ENCODE measurements at regions not wholly inside any gene's neighbourhood (a gene's known extent, or its start where the extent isn't known, plus 50 kb on each side); places are given as distances from the start of the nearest gene placed in this dataset.
"Not testable (repeated sequence)": the region's sequence is repeated elsewhere in the genome, so short reads cannot be mapped to it uniquely, and the experiment has no call there.

DNA sequence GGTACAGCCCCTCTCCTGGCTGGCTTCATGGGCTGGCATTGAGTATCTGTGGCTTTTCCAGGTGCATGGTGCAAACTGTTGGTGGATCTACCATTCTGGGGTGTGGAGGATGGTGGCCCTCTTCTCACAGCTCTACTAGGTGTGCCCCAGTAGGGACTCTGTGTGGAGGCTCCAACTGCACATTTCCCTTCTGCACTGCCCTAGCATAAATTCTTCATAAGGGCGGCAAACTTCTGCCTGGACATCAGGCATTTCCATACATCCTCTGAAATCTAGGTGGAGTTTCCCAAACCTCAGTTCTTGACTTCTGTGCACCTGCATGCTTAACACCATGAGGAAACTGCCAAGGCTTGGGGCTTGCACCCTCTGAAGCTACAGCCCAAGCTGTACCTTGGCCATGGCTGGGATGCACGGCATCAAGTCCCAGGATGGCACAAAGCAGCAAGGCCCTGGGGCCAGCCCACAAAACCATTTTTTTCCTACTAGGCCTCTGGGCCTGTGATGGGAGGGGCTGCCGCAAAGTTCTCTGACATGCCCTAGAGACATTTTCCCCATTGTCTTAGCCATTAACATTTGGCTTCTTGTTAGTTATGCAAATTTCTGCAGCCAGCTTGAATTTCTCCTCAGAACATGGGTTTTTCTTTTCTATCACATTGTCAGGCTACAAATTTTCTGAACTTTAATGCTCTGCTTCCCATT lies 83.4 kb upstream of the ECI2 start:
- H3K27ac ChIP-seq (ENCODE audit: low read depth, low read length); H3K36me3 ChIP-seq (ENCODE audit: control insufficient read depth, insufficient read depth, low read length); H3K4me1 ChIP-seq (ENCODE audit: control insufficient read depth, insufficient read depth, low read length); H3K4me3 ChIP-seq (ENCODE audit: low read depth, low read length); H3K27me3 ChIP-seq (ENCODE audit: control insufficient read depth, insufficient read depth, low read length); H3K9ac ChIP-seq (ENCODE audit: low read depth, low read length): not testable (repeated sequence)
- peaks cover 11% of the 10 kb centered on the region for H3K9me3 ChIP-seq (ENCODE audit: control insufficient read depth, insufficient read depth, low read length)

DNA sequence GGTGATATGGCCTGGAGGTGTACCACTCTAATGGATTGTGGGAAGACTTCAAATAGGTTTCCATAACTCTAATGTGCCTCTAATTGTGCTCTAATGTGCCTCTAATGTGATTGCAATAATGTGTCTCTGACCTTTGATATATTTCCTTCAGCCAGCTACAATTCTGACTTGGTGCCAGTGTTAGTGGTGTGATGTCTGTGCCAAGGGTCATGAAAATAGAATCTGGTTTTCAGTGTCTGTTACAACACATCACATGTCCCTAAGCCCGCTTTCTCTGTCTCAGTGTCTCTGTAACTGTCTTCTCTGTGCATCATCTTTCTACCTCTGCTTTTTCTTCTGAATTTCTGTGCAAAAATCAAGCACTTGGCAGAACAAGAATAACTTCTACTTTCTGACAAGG lies 77.2 kb upstream of the ECI2 start:
- H3K4me1 ChIP-seq (ENCODE audit: control insufficient read depth, insufficient read depth, low read length): no peaks in the 10 kb centered on the region
- H3K27me3 ChIP-seq (ENCODE audit: control insufficient read depth, insufficient read depth, low read length): no peaks in the 10 kb centered on the region
- H3K4me3 ChIP-seq (ENCODE audit: low read depth, low read length): no peak overlapping the region
- H3K36me3 ChIP-seq (ENCODE audit: control insufficient read depth, insufficient read depth, low read length): no peaks in the 10 kb centered on the region
- peaks cover 21% of the 10 kb centered on the region for H3K9me3 ChIP-seq (ENCODE audit: control insufficient read depth, insufficient read depth, low read length)
- H3K9ac ChIP-seq (ENCODE audit: low read depth, low read length): no peak overlapping the region
- no peak overlapping the region for H3K27ac ChIP-seq (ENCODE audit: low read depth, low read length)

DNA sequence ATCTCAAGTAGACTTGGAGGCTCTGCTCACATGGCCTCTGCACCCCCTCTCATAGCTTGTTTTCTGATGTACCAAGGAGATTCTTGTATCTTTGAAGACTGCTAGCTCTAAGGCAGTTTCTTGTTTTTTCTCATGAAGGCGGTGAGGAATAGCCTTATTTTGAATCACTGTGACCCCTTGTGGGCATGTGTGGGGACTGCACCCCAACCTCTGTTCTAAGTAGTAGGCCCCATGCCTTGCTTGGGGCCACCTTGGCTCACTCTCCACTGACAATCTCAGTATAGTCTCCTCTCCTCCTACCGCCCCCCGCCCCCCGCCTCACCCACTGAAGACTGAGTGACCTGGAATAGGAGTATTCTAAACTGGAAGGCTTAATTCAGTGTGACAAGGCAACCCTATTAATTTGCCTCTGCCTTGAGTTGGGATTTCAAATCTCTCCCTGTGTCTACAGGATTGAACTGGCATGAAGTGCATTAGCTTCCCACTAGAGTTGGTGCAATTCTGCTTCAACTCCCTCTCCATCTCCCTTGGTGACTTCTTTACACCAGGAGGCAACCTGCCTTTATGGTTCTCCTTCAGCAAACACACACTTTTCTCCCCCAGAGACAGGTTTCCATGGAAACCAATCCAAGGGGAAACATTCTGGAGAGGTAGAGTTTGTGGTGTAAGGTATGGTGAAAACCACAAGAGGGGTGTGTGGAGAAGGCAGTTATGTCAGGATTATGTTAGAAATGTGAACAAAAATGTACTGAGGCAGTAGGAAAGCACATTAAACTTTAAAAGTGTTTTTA lies 75.4 kb upstream of the ECI2 start:
- Histone ChIP-seq H3K27ac (ENCODE audit: low read depth, low read length) (no peak overlapping the region), H3K4me3 (ENCODE audit: low read depth, low read length) (no peak overlapping the region), H3K36me3 (ENCODE audit: control insufficient read depth, insufficient read depth, low read length) (no peaks in the 10 kb centered on the region), H3K27me3 (ENCODE audit: control insufficient read depth, insufficient read depth, low read length) (no peaks in the 10 kb centered on the region), H3K9me3 (ENCODE audit: control insufficient read depth, insufficient read depth, low read length) (peaks cover 21% of the 10 kb centered on the region), H3K4me1 (ENCODE audit: control insufficient read depth, insufficient read depth, low read length) (no peaks in the 10 kb centered on the region), H3K9ac (ENCODE audit: low read depth, low read length) (no peak overlapping the region)

DNA sequence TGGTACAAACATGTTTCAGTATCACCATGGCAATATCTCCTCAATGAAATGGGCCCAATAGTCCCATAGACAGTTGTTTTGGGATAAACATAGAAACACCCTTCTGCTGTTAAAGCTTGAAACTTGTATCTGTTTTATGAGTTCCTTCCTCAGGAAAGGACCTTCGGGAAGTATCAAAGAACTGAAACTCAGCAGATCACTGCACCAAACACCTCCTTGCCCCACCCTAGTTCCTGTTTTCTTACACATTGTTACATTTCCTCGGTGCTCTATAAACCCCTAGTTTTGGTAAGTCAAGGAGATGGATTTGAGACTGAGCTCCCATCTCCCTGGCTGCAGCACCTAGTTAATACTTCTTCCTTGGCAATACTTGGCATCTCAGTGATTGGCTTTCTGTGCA lies 73.8 kb upstream of the ECI2 start:
- Histone ChIP-seq H3K36me3 (ENCODE audit: control insufficient read depth, insufficient read depth, low read length) (no peaks in the 10 kb centered on the region), H3K9me3 (ENCODE audit: control insufficient read depth, insufficient read depth, low read length) (peaks cover 24% of the 10 kb centered on the region), H3K9ac (ENCODE audit: low read depth, low read length) (no peak overlapping the region), H3K27me3 (ENCODE audit: control insufficient read depth, insufficient read depth, low read length) (no peaks in the 10 kb centered on the region), H3K4me3 (ENCODE audit: low read depth, low read length) (no peak overlapping the region), H3K4me1 (ENCODE audit: control insufficient read depth, insufficient read depth, low read length) (no peaks in the 10 kb centered on the region), H3K27ac (ENCODE audit: low read depth, low read length) (no peak overlapping the region)

DNA sequence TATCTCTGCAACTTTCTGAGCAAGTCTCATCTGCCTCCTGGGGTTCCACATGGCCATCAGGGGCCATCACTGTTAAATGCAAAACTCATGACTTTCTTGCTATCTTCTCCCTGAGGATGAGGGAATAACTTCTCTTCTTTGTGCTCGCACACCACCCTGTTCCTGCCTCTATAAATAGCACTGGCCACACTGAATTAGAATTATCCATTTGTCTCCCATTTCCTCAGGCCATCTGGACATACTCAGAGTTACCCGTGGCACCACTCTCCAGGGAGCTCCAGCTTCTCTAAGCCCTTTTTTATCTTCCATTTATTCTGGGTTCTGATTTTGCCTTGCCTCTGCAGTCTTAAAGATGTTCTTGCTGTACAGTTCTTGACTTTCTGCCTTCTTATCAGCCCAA lies 72.8 kb upstream of the ECI2 start:
- no peaks in the 10 kb centered on the region for H3K27me3 ChIP-seq (ENCODE audit: control insufficient read depth, insufficient read depth, low read length)
- H3K4me1 ChIP-seq (ENCODE audit: control insufficient read depth, insufficient read depth, low read length): no peaks in the 10 kb centered on the region
- no peak overlapping the region for H3K27ac ChIP-seq (ENCODE audit: low read depth, low read length)
- no peak overlapping the region for H3K9ac ChIP-seq (ENCODE audit: low read depth, low read length)
- H3K4me3 ChIP-seq (ENCODE audit: low read depth, low read length): no peak overlapping the region
- peaks cover 16% of the 10 kb centered on the region for H3K9me3 ChIP-seq (ENCODE audit: control insufficient read depth, insufficient read depth, low read length)
- no peaks in the 10 kb centered on the region for H3K36me3 ChIP-seq (ENCODE audit: control insufficient read depth, insufficient read depth, low read length)

DNA sequence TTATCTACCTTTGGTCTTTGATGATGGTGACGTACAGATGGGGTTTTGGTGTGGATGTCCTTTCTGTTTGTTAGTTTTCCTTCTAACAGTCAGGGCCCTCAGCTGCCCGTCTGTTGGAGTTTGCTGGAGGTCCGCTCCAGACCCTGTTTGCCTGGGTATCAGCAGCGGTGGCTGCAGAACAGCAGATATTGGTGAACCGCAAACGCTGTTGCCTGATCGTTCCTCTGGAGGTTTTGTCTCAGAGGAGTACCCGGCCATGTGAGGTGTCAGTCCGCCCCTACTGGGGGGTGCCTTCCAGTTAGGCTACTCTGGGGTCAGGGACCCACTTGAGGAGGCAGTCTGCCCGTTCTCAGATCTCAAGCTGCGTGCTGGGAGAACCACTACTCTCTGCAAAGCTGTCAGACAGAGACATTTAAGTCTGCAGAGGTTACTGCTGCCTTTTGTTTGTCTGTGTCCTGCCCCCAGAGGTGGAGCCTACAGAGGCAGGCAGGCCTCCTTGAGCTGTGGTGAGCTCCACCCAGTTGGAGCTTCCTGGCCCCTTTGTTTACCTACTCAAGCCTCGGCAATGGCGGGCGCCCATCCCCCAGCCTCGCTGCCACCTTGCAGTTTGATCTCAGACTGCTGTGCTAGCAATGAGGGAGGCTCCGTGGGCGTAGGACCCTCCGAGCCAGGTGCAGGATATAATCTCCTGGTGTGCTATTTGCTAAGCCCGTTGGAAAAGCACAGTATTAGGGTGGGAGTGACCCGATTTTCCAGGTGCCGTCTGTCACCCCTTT lies 68.5 kb upstream of the ECI2 start:
- not testable (repeated sequence) for H3K4me1 ChIP-seq (ENCODE audit: control insufficient read depth, insufficient read depth, low read length); H3K36me3 ChIP-seq (ENCODE audit: control insufficient read depth, insufficient read depth, low read length); H3K4me3 ChIP-seq (ENCODE audit: low read depth, low read length); H3K27me3 ChIP-seq (ENCODE audit: control insufficient read depth, insufficient read depth, low read length); H3K9ac ChIP-seq (ENCODE audit: low read depth, low read length); H3K27ac ChIP-seq (ENCODE audit: low read depth, low read length)
- peaks cover 12% of the 10 kb centered on the region for H3K9me3 ChIP-seq (ENCODE audit: control insufficient read depth, insufficient read depth, low read length)

DNA sequence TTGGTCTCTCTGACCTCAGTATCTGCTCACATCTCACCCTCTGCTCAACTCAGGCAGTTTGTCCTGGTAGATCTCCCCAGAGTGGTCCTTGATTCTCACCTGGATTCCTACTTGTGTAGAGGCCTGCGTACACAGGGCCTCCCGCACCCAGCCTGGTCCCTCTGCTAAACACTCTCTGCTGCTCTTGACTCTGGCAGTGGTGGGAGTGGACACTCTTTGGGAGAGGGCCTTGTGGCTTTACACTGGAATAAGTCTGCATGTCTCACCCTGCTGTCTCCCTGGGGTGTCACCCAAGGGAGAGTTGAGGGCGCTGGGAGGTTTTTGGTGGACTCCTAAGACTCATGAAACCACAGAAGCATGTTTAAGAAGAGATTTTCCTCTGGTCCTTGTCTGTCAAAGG lies 57.3 kb upstream of the ECI2 start:
- H3K36me3 ChIP-seq (ENCODE audit: control insufficient read depth, insufficient read depth, low read length): no peaks in the 10 kb centered on the region
- H3K9me3 ChIP-seq (ENCODE audit: control insufficient read depth, insufficient read depth, low read length): peaks cover 3% of the 10 kb centered on the region; the same call in 1 of the 2 replicates
- no peak overlapping the region for H3K4me3 ChIP-seq (ENCODE audit: low read depth, low read length)
- no peak overlapping the region for H3K9ac ChIP-seq (ENCODE audit: low read depth, low read length)
- H3K4me1 ChIP-seq (ENCODE audit: control insufficient read depth, insufficient read depth, low read length): no peaks in the 10 kb centered on the region
- H3K27me3 ChIP-seq (ENCODE audit: control insufficient read depth, insufficient read depth, low read length): no peaks in the 10 kb centered on the region
- H3K27ac ChIP-seq (ENCODE audit: low read depth, low read length): no peak overlapping the region

DNA sequence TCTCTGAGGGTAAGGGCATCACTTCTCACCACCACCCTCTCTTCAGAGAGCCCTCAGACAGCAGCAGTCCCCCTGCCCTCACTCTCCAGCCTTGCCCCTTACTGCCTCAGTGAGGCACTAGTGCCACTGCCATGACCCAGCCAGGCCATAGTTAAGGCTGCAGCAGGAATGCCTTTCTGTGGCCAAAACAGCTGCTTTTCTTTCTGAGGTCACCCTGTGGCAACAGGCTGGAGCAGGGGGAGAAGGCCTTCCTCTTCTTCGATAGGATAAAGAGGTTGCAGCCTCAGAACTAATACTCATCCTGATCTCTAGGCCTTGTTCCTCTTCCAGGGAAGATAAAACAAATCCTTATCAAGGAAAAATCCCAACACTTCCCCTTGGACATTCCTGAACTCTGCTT lies 56.8 kb upstream of the ECI2 start:
- Histone ChIP-seq H3K9ac (ENCODE audit: low read depth, low read length) (no peak overlapping the region), H3K9me3 (ENCODE audit: control insufficient read depth, insufficient read depth, low read length) (peaks cover 3% of the 10 kb centered on the region; the same call in 1 of the 2 replicates), H3K4me3 (ENCODE audit: low read depth, low read length) (no peak overlapping the region), H3K27me3 (ENCODE audit: control insufficient read depth, insufficient read depth, low read length) (no peaks in the 10 kb centered on the region), H3K36me3 (ENCODE audit: control insufficient read depth, insufficient read depth, low read length) (no peaks in the 10 kb centered on the region), H3K4me1 (ENCODE audit: control insufficient read depth, insufficient read depth, low read length) (no peaks in the 10 kb centered on the region), H3K27ac (ENCODE audit: low read depth, low read length) (no peak overlapping the region)

DNA sequence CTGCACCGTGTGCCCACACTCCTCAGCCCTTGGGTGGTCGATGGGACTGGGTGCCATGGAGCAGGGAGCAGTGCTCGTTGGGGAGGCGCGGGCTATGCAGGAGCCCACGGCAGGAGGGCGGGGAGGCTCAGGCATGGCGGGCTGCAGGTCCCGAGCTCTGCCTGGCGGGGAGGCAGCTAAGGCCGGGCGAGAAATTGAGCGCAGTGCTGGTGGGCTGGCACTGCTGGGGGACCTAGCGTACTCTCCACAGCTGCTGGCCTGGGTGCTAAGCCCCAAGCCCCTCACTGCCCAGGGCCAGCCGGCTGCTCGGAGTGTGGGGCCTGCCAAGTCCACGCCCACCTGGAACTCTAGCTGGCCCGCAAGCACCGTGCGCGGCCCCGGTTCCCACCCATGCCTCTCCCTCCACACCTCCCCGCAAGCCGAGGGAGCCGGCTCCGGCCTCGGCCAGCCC lies 55.9 kb upstream of the ECI2 start:
- no peaks in the 10 kb centered on the region for H3K27me3 ChIP-seq (ENCODE audit: control insufficient read depth, insufficient read depth, low read length)
- no peak overlapping the region for H3K9ac ChIP-seq (ENCODE audit: low read depth, low read length)
- H3K27ac ChIP-seq (ENCODE audit: low read depth, low read length): no peak overlapping the region
- H3K36me3 ChIP-seq (ENCODE audit: control insufficient read depth, insufficient read depth, low read length): no peaks in the 10 kb centered on the region
- H3K4me3 ChIP-seq (ENCODE audit: low read depth, low read length): no peak overlapping the region
- peaks cover 3% of the 10 kb centered on the region; the same call in 1 of the 2 replicates for H3K9me3 ChIP-seq (ENCODE audit: control insufficient read depth, insufficient read depth, low read length)
- H3K4me1 ChIP-seq (ENCODE audit: control insufficient read depth, insufficient read depth, low read length): no peaks in the 10 kb centered on the region

DNA sequence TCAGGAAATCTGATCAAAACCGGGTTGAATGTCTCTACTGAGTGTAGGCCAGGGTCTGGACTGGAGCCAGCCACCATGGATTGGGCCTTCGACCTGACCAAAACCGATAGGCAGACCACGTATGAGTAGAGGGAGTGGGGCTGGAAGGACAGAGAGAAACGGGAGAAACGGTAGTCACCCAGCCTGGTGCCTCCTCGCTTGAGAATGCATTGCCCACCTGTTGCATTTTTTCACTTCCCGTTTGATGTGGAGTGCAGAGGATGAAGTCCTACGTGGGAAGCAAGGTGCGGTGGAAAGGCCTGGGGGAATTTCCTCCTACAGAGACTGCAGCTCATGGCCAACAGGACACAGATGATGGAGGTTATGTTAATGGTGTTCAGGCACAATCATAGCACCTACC lies 53.9 kb upstream of the ECI2 start:
- Histone ChIP-seq H3K27ac (ENCODE audit: low read depth, low read length) (no peak overlapping the region), H3K4me1 (ENCODE audit: control insufficient read depth, insufficient read depth, low read length) (no peaks in the 10 kb centered on the region), H3K9ac (ENCODE audit: low read depth, low read length) (no peak overlapping the region), H3K27me3 (ENCODE audit: control insufficient read depth, insufficient read depth, low read length) (no peaks in the 10 kb centered on the region), H3K36me3 (ENCODE audit: control insufficient read depth, insufficient read depth, low read length) (no peaks in the 10 kb centered on the region), H3K9me3 (ENCODE audit: control insufficient read depth, insufficient read depth, low read length) (peaks cover 3% of the 10 kb centered on the region; the same call in 1 of the 2 replicates), H3K4me3 (ENCODE audit: low read depth, low read length) (no peak overlapping the region)

DNA sequence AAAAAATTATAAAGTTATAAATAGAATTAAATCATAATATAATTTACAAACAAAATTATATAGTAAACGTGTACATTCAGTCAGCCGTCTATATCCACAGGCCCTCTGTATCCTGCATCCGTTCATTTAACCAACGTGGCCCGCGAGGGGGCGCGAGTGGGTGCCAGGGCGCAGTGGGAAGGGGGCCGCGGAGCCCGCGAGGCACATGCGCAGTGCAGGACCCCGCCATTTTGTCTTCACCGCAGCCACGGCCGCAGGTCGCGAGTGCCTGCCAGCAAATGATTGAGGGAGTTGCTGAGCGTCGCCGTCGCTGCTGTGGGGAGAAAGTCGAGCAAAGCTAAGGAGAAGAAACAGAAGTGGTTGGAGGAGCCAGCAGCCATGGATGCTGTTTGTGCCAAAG lies 53.4 kb upstream of the ECI2 start:
- no peak overlapping the region for H3K9ac ChIP-seq (ENCODE audit: low read depth, low read length)

More for the DNA sequence above, 53.4 kb upstream of the ECI2 start:
- peaks cover 3% of the 10 kb centered on the region; the same call in 1 of the 2 replicates for H3K9me3 ChIP-seq (ENCODE audit: control insufficient read depth, insufficient read depth, low read length)
- H3K27me3 ChIP-seq (ENCODE audit: control insufficient read depth, insufficient read depth, low read length): no peaks in the 10 kb centered on the region
- no peaks in the 10 kb centered on the region for H3K36me3 ChIP-seq (ENCODE audit: control insufficient read depth, insufficient read depth, low read length)
- H3K4me3 ChIP-seq (ENCODE audit: low read depth, low read length): no peak overlapping the region
- H3K27ac ChIP-seq (ENCODE audit: low read depth, low read length): no peak overlapping the region
- no peaks in the 10 kb centered on the region for H3K4me1 ChIP-seq (ENCODE audit: control insufficient read depth, insufficient read depth, low read length)
